Astrocyte (in vitro differentiated cells and primary cell): ENCODE measurements at regions not wholly inside any gene's neighbourhood (a gene's known extent, or its start where the extent isn't known, plus 50 kb on each side); places are given as distances from the start of the nearest gene placed in this dataset.

Experiments used
- DNase-seq: peaks from one replicate; pipeline ENCODE4 v3.0.0-alpha.2; 2010; ENCODE audit warnings: low read depth
- FAIRE-seq: peaks from 2 replicates; lab custom pipeline; 2011; peaks lifted over from hg19 to GRCh38; lab: Jason Lieb, UNC
- H2AFZ ChIP-seq: 2 replicates; pipeline ENCODE4 v1.6.0; 2012; ENCODE audit warnings: low read depth, low read length, inconsistent platforms
- H3K27ac ChIP-seq: 2 replicates; pipeline ENCODE4 v1.5.1; 2011; ENCODE audit warnings: low read depth, low read length, inconsistent platforms
- H3K27me3 ChIP-seq: 2 replicates; pipeline ENCODE4 v1.6.0; 2011; ENCODE audit warnings: low read length, inconsistent platforms; ENCODE audit not compliant: insufficient read depth
- H3K36me3 ChIP-seq: 2 replicates; pipeline ENCODE4 v1.5.1; 2011; ENCODE audit warnings: low read length, inconsistent platforms; ENCODE audit not compliant: insufficient read depth
- H3K4me1 ChIP-seq: 2 replicates; pipeline ENCODE4 v1.5.1; 2011; ENCODE audit warnings: low read length, inconsistent platforms; ENCODE audit not compliant: insufficient read depth
- H3K4me2 ChIP-seq: 2 replicates; pipeline ENCODE4 v1.6.0; 2012; ENCODE audit warnings: low read length, inconsistent platforms
- H3K4me3 ChIP-seq: 2 replicates; pipeline ENCODE4 v1.5.1; 2011; ENCODE audit warnings: low read depth, mild to moderate bottlenecking, low read length, inconsistent platforms; ENCODE audit not compliant: insufficient read depth
- H3K79me2 ChIP-seq: 2 replicates; pipeline ENCODE4 v1.6.0; 2012; ENCODE audit warnings: mild to moderate bottlenecking, low read length, inconsistent platforms; ENCODE audit not compliant: insufficient read depth
- H3K9ac ChIP-seq: 2 replicates; pipeline ENCODE4 v1.6.0; 2012; ENCODE audit warnings: mild to moderate bottlenecking, low read length, inconsistent platforms
- H3K9me3 ChIP-seq: 2 replicates; pipeline ENCODE4 v1.5.1; 2012; ENCODE audit warnings: low read depth, mild to moderate bottlenecking, low read length, inconsistent platforms; ENCODE audit not compliant: insufficient read depth
- H4K20me1 ChIP-seq: 2 replicates; pipeline ENCODE4 v1.6.0; 2012; ENCODE audit warnings: low read length, inconsistent platforms; ENCODE audit not compliant: insufficient read depth
- H3K27ac Mint-ChIP-seq: one replicate; pipeline ENCODE4 v1.8.0; 2021; ENCODE audit warnings: mild to moderate bottlenecking, mixed read lengths; ENCODE audit not compliant: unreplicated experiment
- H3K27me3 Mint-ChIP-seq: one replicate; pipeline ENCODE4 v1.8.0; 2021; ENCODE audit warnings: low read depth, mixed read lengths; ENCODE audit not compliant: unreplicated experiment
- H3K36me3 Mint-ChIP-seq: one replicate; pipeline ENCODE4 v1.8.0; 2021; ENCODE audit warnings: low read depth, mixed read lengths; ENCODE audit not compliant: unreplicated experiment
- H3K4me1 Mint-ChIP-seq: one replicate; pipeline ENCODE4 v1.8.0; 2021; ENCODE audit warnings: low read depth, mixed read lengths; ENCODE audit not compliant: unreplicated experiment
- H3K4me3 Mint-ChIP-seq: one replicate; pipeline ENCODE4 v1.8.0; 2021; ENCODE audit warnings: mild to moderate bottlenecking, moderate library complexity, mixed read lengths; ENCODE audit not compliant: unreplicated experiment
- H3K9me3 Mint-ChIP-seq: one replicate; pipeline ENCODE4 v1.8.0; 2021; ENCODE audit warnings: mild to moderate bottlenecking, mixed read lengths; ENCODE audit not compliant: unreplicated experiment
- CTCF ChIP-seq: IDR thresholded peaks from 2 replicates; pipeline ENCODE4 v1.5.1; 2011; ENCODE audit warnings: low read depth, mild to moderate bottlenecking, inconsistent platforms, low read length, moderate library complexity; ENCODE audit not compliant: insufficient read depth
- EZH2 ChIP-seq: IDR thresholded peaks from 2 replicates; pipeline ENCODE4 v1.6.1; 2012; ENCODE audit warnings: mild to moderate bottlenecking, low read length, inconsistent platforms; ENCODE audit not compliant: insufficient read depth

GRCh38 chr17:64783556-64784352 is 121.6 kb upstream of the SMURF2 start:
- H3K9me3 ChIP-seq: no peaks in the 10 kb centered on the region
- H3K4me1 ChIP-seq: peaks cover 19% of the 10 kb centered on the region
- TF ChIP-seq EZH2: no peak
- TF ChIP-seq CTCF: no peak
- H3K27me3 ChIP-seq: peaks cover 15% of the 10 kb centered on the region
- H3K4me2 ChIP-seq: no peak overlapping the region
- no peaks in the 10 kb centered on the region for H3K36me3 ChIP-seq
- H3K9ac ChIP-seq: no peak overlapping the region
- no peak for FAIRE-seq
- no peak overlapping the region for H3K4me3 Mint-ChIP-seq
- H3K4me1 Mint-ChIP-seq: peaks cover 8% of the 10 kb centered on the region
- peaks cover 17% of the 10 kb centered on the region for H3K36me3 Mint-ChIP-seq
- H3K27me3 Mint-ChIP-seq: peaks cover 9% of the 10 kb centered on the region
- H2AFZ ChIP-seq: no peak overlapping the region
- no peaks in the 10 kb centered on the region for H3K79me2 ChIP-seq
- H4K20me1 ChIP-seq: no peaks in the 10 kb centered on the region
- no peak for DNase-seq
- H3K27ac Mint-ChIP-seq: no peak overlapping the region
- H3K4me3 ChIP-seq: no peak overlapping the region
- no peak overlapping the region for H3K27ac ChIP-seq
- H3K9me3 Mint-ChIP-seq: no peaks in the 10 kb centered on the region

GRCh38 chr17:64783031-64783461 is 120.9 kb upstream of the SMURF2 start:
- H3K9me3 Mint-ChIP-seq: no peaks in the 10 kb centered on the region
- H3K4me1 Mint-ChIP-seq: peaks cover 8% of the 10 kb centered on the region
- Histone ChIP-seq H3K27me3 (peaks cover 20% of the 10 kb centered on the region), H3K9me3 (no peaks in the 10 kb centered on the region), H3K9ac (no peak overlapping the region), H3K27ac (no peak overlapping the region), H4K20me1 (peaks cover 3% of the 10 kb centered on the region), H2AFZ (no peak overlapping the region), H3K36me3 (no peaks in the 10 kb centered on the region), H3K4me2 (no peak overlapping the region), H3K4me3 (no peak overlapping the region), H3K4me1 (peaks cover 23% of the 10 kb centered on the region), H3K79me2 (no peaks in the 10 kb centered on the region)
- H3K27me3 Mint-ChIP-seq: peaks cover 9% of the 10 kb centered on the region
- FAIRE-seq (no peak), DNase-seq (no peak)
- no peak overlapping the region for H3K4me3 Mint-ChIP-seq
- peaks cover 17% of the 10 kb centered on the region for H3K36me3 Mint-ChIP-seq
- TF ChIP-seq EZH2 (no peak), CTCF (no peak)
- no peak overlapping the region for H3K27ac Mint-ChIP-seq
